GM23338 (cell line): ENCODE measurements at regions not wholly inside any gene's neighbourhood (a gene's known extent, or its start where the extent isn't known, plus 50 kb on each side); places are given as distances from the start of the nearest gene placed in this dataset.

ENCODE experiments used
- ATAC-seq: fragments of 200-7000 bp; cut with Tn5 transposase; 3 replicates; pipeline ENCODE4 v1.9.1; 2020
- DNase-seq: peaks from one replicate; pipeline ENCODE4 v3.0.0-alpha.2; 2015; ENCODE audit warnings: low spot score
- H2AFZ ChIP-seq: fragments of 200-600 bp; sonication (generic); 2 replicates; pipeline ENCODE4 v1.8.0; 2016; ENCODE audit warnings: antibody characterized with exemption, mild to moderate bottlenecking, moderate library complexity
- H3F3A ChIP-seq: fragments of 200-600 bp; sonication (generic); replicated peaks from 2 replicates; pipeline ENCODE4 v1.8.0; 2017; ENCODE audit warnings: antibody characterized with exemption, mixed run types, low read depth
- H3K27ac ChIP-seq: fragments of 200-600 bp; sonication (generic); 2 replicates; pipeline ENCODE4 v1.6.1; 2016; ENCODE audit warnings: low read depth
- H3K27me3 ChIP-seq: fragments of 200-600 bp; sonication (generic); 2 replicates; pipeline ENCODE4 v1.8.0; 2016; ENCODE audit warnings: mild to moderate bottlenecking, mixed run types, moderate library complexity; ENCODE audit not compliant: insufficient read depth
- H3K36me3 ChIP-seq: fragments of 200-600 bp; sonication (generic); 2 replicates; pipeline ENCODE4 v1.8.0; 2016; ENCODE audit warnings: mild to moderate bottlenecking; ENCODE audit not compliant: insufficient read depth
- H3K4me1 ChIP-seq: fragments of 200-600 bp; sonication (generic); 2 replicates; pipeline ENCODE4 v1.8.0; 2016; ENCODE audit warnings: mild to moderate bottlenecking, moderate library complexity; ENCODE audit not compliant: insufficient read depth
- H3K4me2 ChIP-seq: fragments of 200-600 bp; sonication (generic); 2 replicates; pipeline ENCODE4 v1.7.1; 2017; ENCODE audit warnings: mixed run types
- H3K4me3 ChIP-seq: fragments of 200-600 bp; sonication (generic); 2 replicates; pipeline ENCODE4 v1.6.1; 2016; ENCODE audit warnings: mixed run types
- H3K79me2 ChIP-seq: fragments of 200-600 bp; sonication (generic); replicated peaks from 2 replicates; pipeline ENCODE4 v1.8.0; 2017; ENCODE audit warnings: mild to moderate bottlenecking; ENCODE audit not compliant: insufficient read depth
- H3K9me2 ChIP-seq: fragments of 200-600 bp; sonication (generic); 2 replicates; pipeline ENCODE4 v1.8.0; 2017; ENCODE audit not compliant: insufficient read depth
- H4K20me1 ChIP-seq: fragments of 200-600 bp; sonication (generic); replicated peaks from 2 replicates; pipeline ENCODE4 v1.8.0; 2017; ENCODE audit warnings: mild to moderate bottlenecking; ENCODE audit not compliant: insufficient read depth
- H3K27ac Mint-ChIP-seq: 2 replicates; pipeline ENCODE4 v1.8.0; 2020; ENCODE audit warnings: inconsistent platforms, mild to moderate bottlenecking, moderate library complexity, mixed read lengths
- H3K27me3 Mint-ChIP-seq: 3 replicates; pipeline ENCODE4 v1.8.0; 2022; ENCODE audit warnings: low read depth, mild to moderate bottlenecking, moderate library complexity, mixed read lengths, inconsistent platforms; ENCODE audit not compliant: insufficient read depth, poor library complexity
- H3K36me3 Mint-ChIP-seq: 3 replicates; pipeline ENCODE4 v1.8.0; 2021; ENCODE audit warnings: low read depth, mild to moderate bottlenecking, inconsistent platforms, moderate library complexity, mixed read lengths
- H3K4me1 Mint-ChIP-seq: 3 replicates; pipeline ENCODE4 v1.8.0; 2020; ENCODE audit warnings: mild to moderate bottlenecking, inconsistent platforms, mixed read lengths
- H3K4me3 Mint-ChIP-seq: 3 replicates; pipeline ENCODE4 v1.8.0; 2021; ENCODE audit warnings: moderate library complexity, mild to moderate bottlenecking, inconsistent platforms, mixed read lengths
- H3K9me3 Mint-ChIP-seq: 3 replicates; pipeline ENCODE4 v1.8.0; 2020; ENCODE audit warnings: moderate library complexity, mild to moderate bottlenecking, inconsistent platforms, mixed read lengths
- CTCF ChIP-seq, 2 experiments: fragments of 200-600 bp in 1 of 2; sonication (generic) in 1 of 2; conservative IDR thresholded peaks; 2 replicates each; pipeline versions ENCODE4 v1.5.1 to v1.6.1; 2016 to 2017; ENCODE audit warnings: antibody characterized with exemption in 2 of 2, low read depth in 2 of 2, mild to moderate bottlenecking in 2 of 2, moderate library complexity in 1 of 2
- EZH2 ChIP-seq: fragments of 200-600 bp; sonication (generic); IDR thresholded peaks from one replicate; pipeline ENCODE4 v1.8.0; 2017; ENCODE audit warnings: antibody characterized with exemption, mild to moderate bottlenecking, low read depth; ENCODE audit not compliant: unreplicated experiment
- EZH2phosphoT487 ChIP-seq: fragments of 200-600 bp; sonication (generic); IDR thresholded peaks from one replicate; pipeline ENCODE4 v1.8.1; 2018; ENCODE audit warnings: antibody characterized with exemption; ENCODE audit not compliant: unreplicated experiment
- JUNB ChIP-seq: IDR thresholded peaks from one replicate; pipeline ENCODE4 v1.6.1; 2016; ENCODE audit warnings: antibody characterized with exemption; ENCODE audit not compliant: unreplicated experiment
- POLR2AphosphoS5 ChIP-seq: IDR thresholded peaks from 2 replicates; pipeline ENCODE4 v1.6.1; 2016; ENCODE audit warnings: antibody characterized with exemption, low read depth
- REST ChIP-seq: IDR thresholded peaks from one replicate; pipeline ENCODE4 v1.6.1; 2018; ENCODE audit warnings: antibody characterized with exemption; ENCODE audit not compliant: unreplicated experiment
- ZNF114 ChIP-seq: fragments of 250-450 bp; sonication (Bioruptor Pico); IDR thresholded peaks from 2 replicates; pipeline ENCODE4 v1.5.0; 2020; ENCODE audit warnings: mild to moderate bottlenecking, moderate library complexity
- ZNF462 ChIP-seq: fragments of 250-450 bp; sonication (Bioruptor Pico); IDR thresholded peaks from 2 replicates; pipeline ENCODE4 v1.5.0; 2020; ENCODE audit warnings: mild to moderate bottlenecking, moderate library complexity

GRCh38 chr14:54282849-54283248 is 114.0 kb upstream of the CDKN3 start:
- Histone ChIP-seq H3K4me2 (no peak overlapping the region), H3K36me3 (no peaks in the 10 kb centered on the region), H3K27me3 (no peaks in the 10 kb centered on the region), H3K4me3 (no peak overlapping the region), H4K20me1 (no peaks in the 10 kb centered on the region), H3K79me2 (no peaks in the 10 kb centered on the region), H2AFZ (no peak overlapping the region), H3K4me1 (no peaks in the 10 kb centered on the region), H3K27ac (no peak overlapping the region), H3F3A (no peaks in the 10 kb centered on the region), H3K9me2 (peaks cover 6% of the 10 kb centered on the region; the same call in 1 of the 2 replicates)
- Mint-ChIP-seq H3K4me1 (no peaks in the 10 kb centered on the region), H3K4me3 (no peak overlapping the region), H3K36me3 (no peaks in the 10 kb centered on the region), H3K27ac (no peak overlapping the region), H3K27me3 (peaks cover 7% of the 10 kb centered on the region), H3K9me3 (peaks cover 5% of the 10 kb centered on the region; the same call in 1 of the 3 replicates)
- ATAC-seq (no peak), DNase-seq (no peak)
- TF ChIP-seq POLR2AphosphoS5, result no peak
- TF ChIP-seq CTCF (conservative IDR thresholded peaks at IDR 0.05; ENCODE audit: low read depth in 2 of 2), result no peak
- no peak for TF ChIP-seq ZNF114 (CRISPR knock-in tag)
- no peak for TF ChIP-seq REST

DNA sequence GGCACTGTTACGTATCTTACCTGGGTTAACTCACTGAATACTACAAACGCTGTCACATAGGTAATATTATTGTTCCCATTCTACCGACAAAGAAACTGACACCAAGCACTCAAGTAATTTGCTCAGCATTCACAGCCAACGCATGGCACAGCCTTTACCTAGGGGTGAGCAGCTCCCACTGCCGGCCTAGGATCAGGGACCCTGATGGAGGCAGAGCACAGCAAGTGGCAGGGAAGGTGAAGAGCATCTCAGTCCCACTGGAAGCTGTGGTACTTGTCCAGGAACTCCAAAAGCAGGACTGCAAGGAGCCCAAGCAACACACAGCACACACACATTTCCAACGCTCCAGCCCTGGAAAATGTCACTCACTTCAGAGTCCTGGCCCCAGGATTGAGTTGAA is 111.8 kb upstream of the CDKN3 start:
- DNase-seq (no peak), ATAC-seq (no peak)
- H3K4me1 ChIP-seq, result no peaks in the 10 kb centered on the region
- H3K27ac ChIP-seq, result no peak overlapping the region
- H4K20me1 ChIP-seq, result no peaks in the 10 kb centered on the region
- H3K27me3 ChIP-seq, result no peaks in the 10 kb centered on the region
- no peak overlapping the region for H3K4me2 ChIP-seq
- no peaks in the 10 kb centered on the region for H3F3A ChIP-seq
- H3K79me2 ChIP-seq, result no peaks in the 10 kb centered on the region
- Mint-ChIP-seq H3K4me3 (no peak overlapping the region), H3K4me1 (no peaks in the 10 kb centered on the region), H3K27ac (no peak overlapping the region), H3K9me3 (peaks cover 5% of the 10 kb centered on the region; the same call in 1 of the 3 replicates), H3K36me3 (no peaks in the 10 kb centered on the region), H3K27me3 (peaks cover 4% of the 10 kb centered on the region)
- peaks cover 5% of the 10 kb centered on the region; the same call in 1 of the 2 replicates for H3K9me2 ChIP-seq
- H2AFZ ChIP-seq, result no peak overlapping the region
- no peak overlapping the region for H3K4me3 ChIP-seq
- no peaks in the 10 kb centered on the region for H3K36me3 ChIP-seq
- TF ChIP-seq EZH2 (no peak), ZNF462 (CRISPR knock-in tag) (no peak), CTCF (conservative IDR thresholded peaks at IDR 0.05; ENCODE audit: low read depth in 2 of 2) (peak in 1 of 2 experiments; percentile 12; a peak in 1 of 4 replicates), EZH2phosphoT487 (no peak), JUNB (no peak)
